D721Med (cell line): ENCODE measurements at regions not wholly inside any gene's neighbourhood (a gene's known extent, or its start where the extent isn't known, plus 50 kb on each side); places are given as distances from the start of the nearest gene placed in this dataset.

Experiments
- DNase-seq: peaks from one replicate; pipeline ENCODE4 v3.0.0; 2011; ENCODE audit warnings: low spot score; ENCODE audit not compliant: insufficient read length
- FAIRE-seq: peaks from 2 replicates; lab custom pipeline; 2011; peaks lifted over from hg19 to GRCh38; lab: Jason Lieb, UNC
- TF ChIP-seq, protein P1 (sequence below): IDR thresholded peaks from 2 replicates; pipeline ENCODE4 v1.5.1; 2012; ENCODE audit warnings: mild to moderate bottlenecking, control low read depth; ENCODE audit not compliant: insufficient read depth; ENCODE audit errors: missing control alignments

GRCh38 chr2:22604136-22604535 is 780.8 kb upstream of the KLHL29 start:
- FAIRE-seq (no peak), DNase-seq (no peak)
- TF ChIP-seq, protein P1, sequence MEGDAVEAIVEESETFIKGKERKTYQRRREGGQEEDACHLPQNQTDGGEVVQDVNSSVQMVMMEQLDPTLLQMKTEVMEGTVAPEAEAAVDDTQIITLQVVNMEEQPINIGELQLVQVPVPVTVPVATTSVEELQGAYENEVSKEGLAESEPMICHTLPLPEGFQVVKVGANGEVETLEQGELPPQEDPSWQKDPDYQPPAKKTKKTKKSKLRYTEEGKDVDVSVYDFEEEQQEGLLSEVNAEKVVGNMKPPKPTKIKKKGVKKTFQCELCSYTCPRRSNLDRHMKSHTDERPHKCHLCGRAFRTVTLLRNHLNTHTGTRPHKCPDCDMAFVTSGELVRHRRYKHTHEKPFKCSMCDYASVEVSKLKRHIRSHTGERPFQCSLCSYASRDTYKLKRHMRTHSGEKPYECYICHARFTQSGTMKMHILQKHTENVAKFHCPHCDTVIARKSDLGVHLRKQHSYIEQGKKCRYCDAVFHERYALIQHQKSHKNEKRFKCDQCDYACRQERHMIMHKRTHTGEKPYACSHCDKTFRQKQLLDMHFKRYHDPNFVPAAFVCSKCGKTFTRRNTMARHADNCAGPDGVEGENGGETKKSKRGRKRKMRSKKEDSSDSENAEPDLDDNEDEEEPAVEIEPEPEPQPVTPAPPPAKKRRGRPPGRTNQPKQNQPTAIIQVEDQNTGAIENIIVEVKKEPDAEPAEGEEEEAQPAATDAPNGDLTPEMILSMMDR = no peak

GRCh38 chr2:22616031-22616430 is 768.9 kb upstream of the KLHL29 start:
- no peak for DNase-seq
- no peak for FAIRE-seq
- TF ChIP-seq, protein P1 = no peak

GRCh38 chr2:22623620-22624019 is 761.4 kb upstream of the KLHL29 start:
- no peak for DNase-seq
- no peak for FAIRE-seq
- TF ChIP-seq, protein P1 = no peak

DNA sequence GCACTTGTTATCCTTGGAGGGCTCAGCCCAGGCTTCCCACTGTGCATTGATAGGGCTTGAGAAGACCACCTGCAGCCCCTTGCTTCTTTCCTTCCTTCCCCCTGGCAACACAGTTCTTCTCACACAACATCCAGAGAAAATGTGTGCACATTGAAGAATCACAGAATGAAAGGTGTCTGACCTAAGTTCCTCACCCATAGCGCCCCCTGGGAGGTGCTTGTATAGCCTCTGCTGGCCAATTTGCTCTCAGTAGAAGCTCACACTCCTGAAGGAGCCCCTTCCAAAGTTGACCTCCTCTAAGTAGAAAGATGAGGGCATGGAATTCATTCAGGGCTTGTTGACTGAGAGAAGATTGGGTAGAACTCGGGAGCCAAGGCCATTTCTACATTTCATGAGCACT is 758.4 kb upstream of the KLHL29 start:
- DNase-seq (no peak), FAIRE-seq (no peak)
- TF ChIP-seq, protein P1 = peak; percentile 33

DNA sequence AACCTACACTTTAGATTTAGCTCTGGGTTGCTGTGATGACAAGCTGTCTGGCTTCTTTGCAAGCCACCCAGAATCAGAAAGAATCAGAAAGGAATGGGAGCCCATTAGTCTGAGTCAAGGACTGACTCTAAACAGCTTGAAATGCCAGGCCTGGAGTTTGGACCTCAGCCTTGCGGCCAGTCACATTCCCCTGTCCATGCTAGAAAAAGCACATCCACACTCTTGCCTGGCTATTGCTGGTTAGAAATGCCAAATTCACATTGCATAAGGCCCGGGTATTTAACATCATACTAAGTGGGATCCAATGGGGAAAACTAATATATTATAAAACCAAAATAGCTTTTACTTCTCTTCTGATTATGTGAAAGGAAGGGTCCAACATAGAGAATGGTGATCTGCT is 756.8 kb upstream of the KLHL29 start:
- FAIRE-seq (no peak), DNase-seq (no peak)
- TF ChIP-seq, protein P1 = no peak

DNA sequence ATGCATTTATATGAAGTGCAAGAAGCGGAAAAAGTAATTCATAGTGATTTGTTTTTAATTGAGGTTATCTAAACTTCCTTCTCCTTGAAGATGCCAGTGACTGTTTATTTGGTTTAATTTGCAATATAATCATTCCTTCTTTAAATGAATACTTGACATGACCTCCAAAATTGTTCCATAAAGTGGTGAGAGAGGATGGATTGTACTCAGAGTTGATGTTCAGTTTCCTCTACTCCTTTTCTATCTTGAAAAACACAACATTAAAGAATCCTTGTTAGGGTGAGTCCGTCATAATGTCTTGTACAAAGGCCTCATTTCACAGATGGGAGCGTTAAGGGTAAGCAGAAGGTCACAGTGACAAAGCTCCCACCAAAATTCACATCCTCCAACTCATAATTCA is 756.1 kb upstream of the KLHL29 start:
- FAIRE-seq (no peak), DNase-seq (no peak)
- TF ChIP-seq, protein P1 = no peak

DNA sequence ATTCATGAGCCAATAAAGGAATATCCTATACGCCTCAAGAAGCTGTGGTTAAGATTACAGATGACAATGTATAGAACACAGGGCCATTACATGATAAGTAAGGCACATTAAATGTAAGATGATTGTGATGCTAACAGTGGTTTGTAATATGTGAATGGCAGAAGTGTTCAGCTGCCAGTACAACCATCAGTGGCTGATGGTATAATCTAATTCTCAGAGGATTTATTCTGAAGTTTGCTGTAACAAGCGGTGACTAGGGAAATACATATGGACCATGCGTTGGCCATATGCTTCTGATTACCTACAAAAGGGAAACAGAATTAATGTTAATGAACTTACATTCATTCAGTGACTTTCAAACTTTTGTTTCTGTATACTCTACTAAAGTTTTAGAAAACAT is 750.8 kb upstream of the KLHL29 start:
- DNase-seq (no peak), FAIRE-seq (no peak)
- TF ChIP-seq, protein P1 = no peak
